Sigmoid colon (tissue), 6 donors: ENCODE measurements at regions not wholly inside any gene's neighbourhood (a gene's known extent, or its start where the extent isn't known, plus 50 kb on each side); places are given as distances from the start of the nearest gene placed in this dataset.

Experiments
- DNase-seq: peaks from one replicate; pipeline ENCODE4 v3.0.0-alpha.2; 2019
- H3K27ac ChIP-seq, 4 donors: fragments of 200-600 bp; sonication (generic); one replicate each; pipeline ENCODE4 v1.5.1; 2016 to 2019; ENCODE audit warnings: mild to moderate bottlenecking in 1 of 4
- H3K27me3 ChIP-seq, 3 donors: fragments of 200-600 bp; sonication (generic); one replicate each; pipeline ENCODE4 v1.5.1; 2019; ENCODE audit warnings: mild to moderate bottlenecking in 1 of 3
- H3K36me3 ChIP-seq, 4 donors: fragments of 200-600 bp; sonication (generic); one replicate each; pipeline ENCODE4 v1.5.1; 2016 to 2019
- H3K4me1 ChIP-seq, 4 donors: fragments of 200-600 bp; sonication (generic); one replicate each; pipeline ENCODE4 v1.5.1; 2017 to 2019
- H3K4me3 ChIP-seq, 4 donors: fragments of 200-600 bp; sonication (generic); one replicate each; pipeline ENCODE4 v1.5.1; 2017 to 2019; ENCODE audit warnings: mild to moderate bottlenecking in 2 of 4, moderate library complexity in 1 of 4
- H3K9me3 ChIP-seq, 4 donors: fragments of 200-600 bp in 3 of 4; sonication (generic) in 3 of 4; one replicate each; pipeline versions ENCODE4 v1.5.1 to v1.6.1; 2013 to 2019
- CTCF ChIP-seq, 4 experiments: fragments of 450-650 bp in 3 of 4; fragments of 200-600 bp in 1 of 4; IDR thresholded peaks; one replicate each; pipeline ENCODE4 v1.5.1; 2016 to 2019; ENCODE audit warnings: antibody characterized with exemption in 4 of 4, mild to moderate bottlenecking in 3 of 4, moderate library complexity in 2 of 4
- EP300 ChIP-seq, 4 donors: sonication (generic); formaldehyde crosslinking; IDR thresholded peaks; one replicate each; pipeline ENCODE4 v1.6.1; 2017; ENCODE audit warnings: antibody characterized with exemption in 4 of 4
- POLR2A ChIP-seq, 2 donors: fragments of 450-650 bp; IDR thresholded peaks; one replicate each; pipeline ENCODE4 v1.6.1; 2016; ENCODE audit warnings: antibody characterized with exemption in 2 of 2, mild to moderate bottlenecking in 2 of 2, moderate library complexity in 2 of 2
- POLR2AphosphoS5 ChIP-seq, 4 donors: sonication (generic); formaldehyde crosslinking; IDR thresholded peaks; one replicate each; pipeline ENCODE4 v1.6.1; 2017; ENCODE audit warnings: antibody characterized with exemption in 4 of 4
- WGBS, 2 donors: extraction: QIAGEN DNeasy Blood & Tissue Kit; methylation state at CpG; one replicate each; pipeline ENCODE4 v1.1.7; 2013; 5-methylcytosine and 5-hydroxymethylcytosine counted together
- intact Hi-C: fragments of 100-400 bp; cut with DNase I; formaldehyde crosslinking; loops from one replicate; pipeline ENCODE4 v1.15.1; 2023
- donor health status: healthy with polysubstance abuse.
- donor health status: healthy.

- Histone ChIP-seq H3K36me3 (no peaks in the 10 kb centered on the region), H3K27ac (no peak overlapping the region), H3K4me1 (no peaks in the 10 kb centered on the region), H3K27me3 (no peaks in the 10 kb centered on the region), H3K4me3 (no peak overlapping the region), H3K9me3 (no peaks in the 10 kb centered on the region)
- TF ChIP-seq POLR2AphosphoS5 (IDR thresholded peaks at IDR 0.05) = no peak
- TF ChIP-seq POLR2A (IDR thresholded peaks at IDR 0.05) = no peak
- TF ChIP-seq CTCF (IDR thresholded peaks at IDR 0.05) = no peak
- TF ChIP-seq EP300 (IDR thresholded peaks at IDR 0.05) = no peak
- intact Hi-C loops = no loop called here
- 29 to 39% methylated on average over 5 of the region's 5 CpGs for WGBS, 2 donors
- no peak for DNase-seq
These were observed 788.4 kb upstream of the PRMT6 start for GRCh38 chr1:106268070-106268469.

- TF ChIP-seq POLR2AphosphoS5 (IDR thresholded peaks at IDR 0.05) (no peak), POLR2A (IDR thresholded peaks at IDR 0.05) (no peak)
- Histone ChIP-seq H3K36me3 (no peaks in the 10 kb centered on the region), H3K9me3 (no peaks in the 10 kb centered on the region), H3K4me1 (peaks cover 0 to 11% (median 0%) of the 10 kb centered on the region in 4 donors), H3K4me3 (no peak overlapping the region), H3K27me3 (no peaks in the 10 kb centered on the region), H3K27ac (no peak overlapping the region)
- intact Hi-C loops = no loop called here
- WGBS, 2 donors = 71% methylated on average over 1 of the region's 1 CpG
- DNase-seq = no peak
These were observed 779.6 kb upstream of the PRMT6 start for GRCh38 chr1:106276871-106277270.

GRCh38 chr1:106277786-106278185 is 778.7 kb upstream of the PRMT6 start:
- DNase-seq = no peak
- H3K9me3 ChIP-seq = peaks cover 0 to 2% (median 0%) of the 10 kb centered on the region in 4 donors
- H3K27me3 ChIP-seq = no peaks in the 10 kb centered on the region
- no peak overlapping the region for H3K4me3 ChIP-seq
- 65 to 84% methylated on average over 4 of the region's 4 CpGs for WGBS, 2 donors
- H3K36me3 ChIP-seq = no peaks in the 10 kb centered on the region
- intact Hi-C loops = no loop called here
- H3K4me1 ChIP-seq = peaks cover 0 to 11% (median 0%) of the 10 kb centered on the region in 4 donors
- no peak overlapping the region for H3K27ac ChIP-seq
- no peak for TF ChIP-seq EP300 (IDR thresholded peaks at IDR 0.05)
- no peak for TF ChIP-seq POLR2AphosphoS5 (IDR thresholded peaks at IDR 0.05)
- no peak for TF ChIP-seq POLR2A (IDR thresholded peaks at IDR 0.05)
- no peak for TF ChIP-seq CTCF (IDR thresholded peaks at IDR 0.05)

GRCh38 chr1:106278716-106279115 is 777.8 kb upstream of the PRMT6 start:
- Histone ChIP-seq H3K4me3 (no peak overlapping the region), H3K4me1 (peaks cover 0 to 11% (median 0%) of the 10 kb centered on the region in 4 donors), H3K36me3 (no peaks in the 10 kb centered on the region), H3K27ac (no peak overlapping the region), H3K9me3 (peaks cover 0 to 4% (median 0%) of the 10 kb centered on the region in 4 donors), H3K27me3 (no peaks in the 10 kb centered on the region)
- TF ChIP-seq EP300 (IDR thresholded peaks at IDR 0.05) (no peak), POLR2A (IDR thresholded peaks at IDR 0.05) (no peak), CTCF (IDR thresholded peaks at IDR 0.05) (no peak), POLR2AphosphoS5 (IDR thresholded peaks at IDR 0.05) (no peak)
- intact Hi-C loops = no loop called here
- 72 to 77% methylated on average over 2 of the region's 2 CpGs for WGBS, 2 donors
- DNase-seq = no peak

GRCh38 chr1:106289265-106289928 is 767.1 kb upstream of the PRMT6 start:
- 81 to 88% methylated on average over 3 of the region's 3 CpGs for WGBS, 2 donors
- DNase-seq = no peak
- Histone ChIP-seq H3K4me3 (no peak overlapping the region), H3K9me3 (no peaks in the 10 kb centered on the region), H3K27ac (no peak overlapping the region), H3K4me1 (no peaks in the 10 kb centered on the region), H3K36me3 (no peaks in the 10 kb centered on the region), H3K27me3 (no peaks in the 10 kb centered on the region)
- intact Hi-C loops = no loop called here
- TF ChIP-seq POLR2AphosphoS5 (IDR thresholded peaks at IDR 0.05) = no peak
- TF ChIP-seq CTCF (IDR thresholded peaks at IDR 0.05) = no peak
- no peak for TF ChIP-seq EP300 (IDR thresholded peaks at IDR 0.05)
- no peak for TF ChIP-seq POLR2A (IDR thresholded peaks at IDR 0.05)
